Small intestine (tissue), 7 donors: ENCODE measurements at regions not wholly inside any gene's neighbourhood (a gene's known extent, or its start where the extent isn't known, plus 50 kb on each side); places are given as distances from the start of the nearest gene placed in this dataset.
"Not testable (repeated sequence)": the region's sequence is repeated elsewhere in the genome, so short reads cannot be mapped to it uniquely, and the experiment has no call there.

ENCODE experiments used
- DNase-seq, 2 donors: peaks; one replicate each; pipeline versions ENCODE4 v3.0.0 to v3.0.0-alpha.2; 2013
- FAIRE-seq: peaks from 2 replicates; lab custom pipeline; 2012; peaks lifted over from hg19 to GRCh38; lab: Jason Lieb, UNC
- H3K27ac ChIP-seq, 3 donors: one replicate each; pipeline ENCODE4 v1.5.1; 2013; ENCODE audit warnings: low read length in 2 of 3, mild to moderate bottlenecking in 2 of 3, control low read depth in 1 of 3, inconsistent platforms in 1 of 3, low read depth in 1 of 3, moderate library complexity in 1 of 3
- H3K27me3 ChIP-seq, 3 donors: one replicate each; pipeline ENCODE4 v1.6.1; 2013; ENCODE audit warnings: low read length in 3 of 3, inconsistent platforms in 1 of 3; ENCODE audit not compliant: control insufficient read depth in 3 of 3, insufficient read depth in 3 of 3
- H3K36me3 ChIP-seq, 3 donors: one replicate each; pipeline ENCODE4 v1.6.1; 2013; ENCODE audit warnings: low read length in 3 of 3, inconsistent platforms in 1 of 3, low read depth in 1 of 3, mild to moderate bottlenecking in 1 of 3, moderate library complexity in 1 of 3; ENCODE audit not compliant: control insufficient read depth in 3 of 3, insufficient read depth in 2 of 3
- H3K4me1 ChIP-seq, 3 donors: one replicate each; pipeline ENCODE4 v1.6.1; 2013; ENCODE audit warnings: low read length in 2 of 3, inconsistent platforms in 1 of 3, low read depth in 1 of 3, mild to moderate bottlenecking in 1 of 3, moderate library complexity in 1 of 3; ENCODE audit not compliant: control insufficient read depth in 3 of 3, insufficient read depth in 2 of 3
- H3K4me3 ChIP-seq, 3 donors: one replicate each; pipeline ENCODE4 v1.5.1; 2013; ENCODE audit warnings: low read length in 3 of 3, control low read depth in 1 of 3, inconsistent platforms in 1 of 3, low read depth in 1 of 3, mild to moderate bottlenecking in 1 of 3, moderate library complexity in 1 of 3
- H3K9me3 ChIP-seq, 2 donors: one replicate each; pipeline ENCODE4 v1.6.1; 2013; ENCODE audit warnings: low read depth in 1 of 2, low read length in 1 of 2; ENCODE audit not compliant: control insufficient read depth in 2 of 2, insufficient read depth in 1 of 2
- WGBS, 3 donors: extraction: QIAGEN DNeasy Blood & Tissue Kit; methylation state at CpG; one replicate each; pipeline ENCODE4 v1.1.7; 2013; 5-methylcytosine and 5-hydroxymethylcytosine counted together
- donor health status: healthy with polysubstance abuse.
- donor health status: control.
- donor health status: control.
- donor health status: Bipolar disorder and iron deficiency.
- donor health status: healthy.

GRCh38 chr2:150264442-150264841, 223.0 kb downstream of the RND3 start:
- no peak overlapping the region for H3K27ac ChIP-seq
- H3K4me1 ChIP-seq = no peaks in the 10 kb centered on the region
- H3K27me3 ChIP-seq = no peaks in the 10 kb centered on the region
- DNase-seq (no peak), FAIRE-seq (no peak)
- H3K36me3 ChIP-seq = no peaks in the 10 kb centered on the region
- H3K4me3 ChIP-seq = no peak overlapping the region
- peaks cover 0 to 3% of the 10 kb centered on the region in 2 donors for H3K9me3 ChIP-seq
- WGBS, 3 donors = 78 to 94% (median 79%) methylated on average over 2 of the region's 2 CpGs

DNA sequence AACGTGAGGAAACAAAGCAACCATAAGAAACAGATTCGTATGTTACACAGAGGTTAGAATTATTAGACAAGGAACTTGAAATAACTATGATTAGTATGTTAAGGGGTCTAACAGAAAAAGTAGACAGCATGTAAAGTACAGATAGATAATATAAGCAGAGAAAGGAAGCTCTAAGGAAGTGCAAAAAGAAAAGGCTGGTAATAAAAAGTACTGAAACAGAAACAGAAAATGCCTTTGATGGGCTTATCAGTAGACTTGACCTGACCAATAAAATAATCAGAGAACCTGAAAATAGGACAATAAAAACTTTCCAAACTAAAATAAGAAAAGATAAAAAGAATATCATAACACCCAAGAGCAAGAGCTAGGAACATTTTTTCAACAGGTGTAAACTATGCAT, 225.8 kb downstream of the RND3 start:
- FAIRE-seq (no peak), DNase-seq (peak in 1 of 2 donors; percentile 33)
- Histone ChIP-seq H3K27me3 (no peaks in the 10 kb centered on the region), H3K27ac (no peak overlapping the region), H3K9me3 (peaks cover 0 to 3% of the 10 kb centered on the region in 2 donors), H3K36me3 (no peaks in the 10 kb centered on the region), H3K4me3 (no peak overlapping the region), H3K4me1 (no peaks in the 10 kb centered on the region)
- 54 to 69% (median 63%) methylated on average over 2 of the region's 2 CpGs for WGBS, 3 donors

DNA sequence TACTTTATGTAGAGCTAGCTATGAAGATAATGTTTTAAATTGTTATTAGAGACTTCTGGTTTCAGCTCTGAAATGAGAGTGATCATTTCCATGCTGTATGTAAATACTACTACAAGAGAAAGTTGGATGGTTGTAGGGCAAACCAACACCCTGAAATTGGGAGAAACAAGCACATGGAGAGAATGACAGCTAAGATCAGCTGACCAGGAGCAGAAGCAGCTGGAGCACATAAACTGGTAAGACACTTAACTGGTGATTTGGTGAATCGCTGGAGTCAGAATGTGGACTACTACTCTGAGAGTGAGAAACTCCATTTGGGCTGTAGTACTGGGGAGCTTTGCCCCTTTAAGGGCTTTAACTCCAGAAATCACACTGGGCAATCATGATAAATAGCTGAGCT, 226.8 kb downstream of the RND3 start:
- DNase-seq (no peak), FAIRE-seq (no peak)
- Histone ChIP-seq H3K27ac (no peak overlapping the region), H3K9me3 (peaks cover 0 to 3% of the 10 kb centered on the region in 2 donors), H3K4me1 (no peaks in the 10 kb centered on the region), H3K4me3 (no peak overlapping the region), H3K36me3 (no peaks in the 10 kb centered on the region), H3K27me3 (no peaks in the 10 kb centered on the region)
- 73 to 100% (median 83%) methylated on average over 1 of the region's 1 CpG for WGBS, 3 donors

DNA sequence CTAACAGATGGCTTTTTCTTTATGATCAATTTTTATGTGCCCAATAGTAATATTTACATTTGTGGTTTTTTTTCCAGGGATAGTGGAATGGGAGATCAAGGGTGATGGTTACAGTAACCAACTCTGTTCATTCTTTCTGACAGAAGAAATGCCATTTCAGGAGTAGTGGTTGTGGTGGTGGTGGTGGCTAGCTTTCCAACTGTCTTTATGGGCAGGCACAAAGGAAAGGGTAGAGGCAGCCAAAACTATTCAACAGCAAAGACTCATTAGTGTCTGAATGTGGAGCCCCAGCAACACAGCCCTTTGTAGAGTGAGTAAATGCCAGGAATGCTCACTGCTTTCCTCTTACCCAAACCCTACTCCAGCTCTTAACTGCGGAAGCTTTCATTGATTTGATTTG, 227.7 kb downstream of the RND3 start:
- Histone ChIP-seq H3K4me3 (no peak overlapping the region), H3K27ac (no peak overlapping the region), H3K27me3 (no peaks in the 10 kb centered on the region), H3K4me1 (no peaks in the 10 kb centered on the region), H3K9me3 (peaks cover 0 to 3% of the 10 kb centered on the region in 2 donors), H3K36me3 (no peaks in the 10 kb centered on the region)
- WGBS, 3 donors = 82 to 94% (median 92%) methylated on average over 1 of the region's 1 CpG
- DNase-seq (no peak), FAIRE-seq (no peak)

DNA sequence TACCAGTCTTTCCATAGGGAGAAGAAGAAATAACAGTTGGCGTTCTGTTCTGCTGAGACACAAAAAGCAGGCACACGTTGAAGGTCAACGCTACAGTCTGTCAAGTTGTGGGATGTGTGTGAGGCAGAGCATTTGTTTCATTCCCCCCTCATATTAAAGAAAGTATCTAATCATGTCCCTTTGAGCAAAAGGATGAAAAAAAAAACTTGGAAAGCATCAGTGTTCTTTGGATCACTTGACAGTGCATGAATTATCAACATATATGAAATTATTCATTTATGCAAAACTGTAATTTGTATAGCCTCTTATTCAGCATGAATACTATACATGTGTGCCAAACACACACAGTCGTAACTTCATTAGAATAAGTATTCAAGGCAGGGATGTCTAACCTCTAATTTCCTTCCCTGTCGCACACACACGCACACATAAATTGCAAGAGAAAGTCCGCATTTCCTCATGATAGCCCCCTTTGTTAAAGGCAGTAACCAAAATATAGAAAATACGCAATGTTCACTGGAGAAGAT, 228.6 kb downstream of the RND3 start:
- WGBS, 3 donors = 92 to 95% (median 94%) methylated on average over 8 of the region's 8 CpGs
- FAIRE-seq = no peak

GRCh38 chr2:150256736-150257135, 230.7 kb downstream of the RND3 start:
- no peak overlapping the region for H3K4me3 ChIP-seq
- H3K27ac ChIP-seq = no peak overlapping the region
- no peaks in the 10 kb centered on the region for H3K4me1 ChIP-seq
- 62 to 83% (median 75%) methylated on average over 3 of the region's 3 CpGs for WGBS, 3 donors
- DNase-seq = no peak
- H3K27me3 ChIP-seq = no peaks in the 10 kb centered on the region
- peaks cover 0 to 3% of the 10 kb centered on the region in 2 donors for H3K9me3 ChIP-seq
- no peak for FAIRE-seq
- H3K36me3 ChIP-seq = no peaks in the 10 kb centered on the region

More for the DNA sequence above, 228.6 kb downstream of the RND3 start:
- H3K27ac ChIP-seq = no peak overlapping the region
- no peak overlapping the region for H3K4me3 ChIP-seq
- no peaks in the 10 kb centered on the region for H3K27me3 ChIP-seq
- H3K4me1 ChIP-seq = no peaks in the 10 kb centered on the region
- H3K36me3 ChIP-seq = no peaks in the 10 kb centered on the region
- DNase-seq = no peak
- peaks cover 0 to 3% of the 10 kb centered on the region in 2 donors for H3K9me3 ChIP-seq

DNA sequence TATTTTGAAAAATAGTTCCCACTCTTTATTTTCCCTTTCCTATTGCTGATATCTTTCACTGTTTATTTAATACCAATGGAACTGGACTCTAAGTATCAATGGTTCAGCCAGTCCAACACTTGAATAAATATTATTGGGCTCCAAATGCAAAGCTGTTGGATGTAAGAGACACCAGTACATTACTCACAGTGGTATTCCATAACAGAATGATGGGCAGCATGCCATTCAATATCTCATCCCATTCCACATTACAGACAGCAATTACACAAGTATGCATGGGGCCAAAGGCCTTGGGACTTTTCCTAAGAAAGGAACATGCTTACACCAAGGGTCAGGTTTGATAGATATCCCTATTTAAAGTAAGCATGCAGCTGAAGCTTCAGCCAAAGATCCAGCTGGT, 231.9 kb downstream of the RND3 start:
- no peak for FAIRE-seq
- Histone ChIP-seq H3K36me3 (no peaks in the 10 kb centered on the region), H3K27ac (no peak overlapping the region), H3K4me3 (no peak overlapping the region), H3K27me3 (no peaks in the 10 kb centered on the region), H3K9me3 (no peaks in the 10 kb centered on the region), H3K4me1 (no peaks in the 10 kb centered on the region)
- DNase-seq = no peak

- not testable (repeated sequence) for FAIRE-seq, H3K9me3 ChIP-seq, H3K27me3 ChIP-seq, H3K4me1 ChIP-seq, H3K4me3 ChIP-seq, H3K27ac ChIP-seq, DNase-seq, H3K36me3 ChIP-seq
- 67 to 79% (median 69%) methylated on average over 1 of the region's 1 CpG for WGBS, 3 donors
Observed at GRCh38 chr2:150249735-150250134, 237.7 kb downstream of the RND3 start.

DNA sequence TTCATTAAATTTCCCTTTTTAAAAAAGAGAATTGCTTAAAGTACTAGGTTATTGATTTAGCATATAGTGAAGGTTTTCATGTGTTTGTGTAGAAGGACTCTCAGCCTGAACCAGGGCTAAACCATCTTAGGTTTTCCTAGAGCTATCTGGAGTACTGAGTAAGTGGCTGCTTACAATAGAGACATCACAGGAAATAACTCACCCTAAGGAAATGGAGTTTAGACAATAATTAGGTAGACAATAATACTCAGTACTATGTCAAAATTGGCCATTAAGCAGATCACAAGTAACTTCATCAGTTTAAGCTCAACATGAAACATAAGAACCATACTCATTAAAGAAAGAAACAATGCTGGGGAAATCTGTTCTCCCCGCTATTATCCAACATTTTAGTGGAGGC, 240.0 kb downstream of the RND3 start:
- FAIRE-seq (no peak), DNase-seq (no peak)
- H3K27ac ChIP-seq = no peak overlapping the region
- H3K9me3 ChIP-seq = no peaks in the 10 kb centered on the region
- no peaks in the 10 kb centered on the region for H3K36me3 ChIP-seq
- WGBS, 3 donors = 63 to 97% (median 90%) methylated on average over 1 of the region's 1 CpG
- H3K27me3 ChIP-seq = no peaks in the 10 kb centered on the region
- no peaks in the 10 kb centered on the region for H3K4me1 ChIP-seq
- no peak overlapping the region for H3K4me3 ChIP-seq
